ENCODE measurements at regions not wholly inside any gene's neighbourhood (a gene's known extent, or its start where the extent isn't known, plus 50 kb on each side); places are given as distances from the start of the nearest gene placed in this dataset.

- TF ChIP-seq TAF1 (IDR thresholded peaks at IDR 0.05; ENCODE audit: borderline replicate concordance, low read depth, low read length) (no peak), SIN3A (IDR thresholded peaks at IDR 0.05; ENCODE audit: low read depth, low read length) (no peak), E2F4 (IDR thresholded peaks at IDR 0.05; ENCODE audit: low read depth, low read length) (no peak), CTCF (IDR thresholded peaks at IDR 0.05 in 2 of 3, conservative IDR thresholded peaks at IDR 0.05 in 1 of 3; ENCODE audit: control insufficient read depth in 2 of 3, extremely low read depth in 1 of 3, insufficient read depth in 1 of 3, low read depth in 3 of 3, low read length in 3 of 3) (no peak), FOXM1 (IDR thresholded peaks at IDR 0.05; ENCODE audit: low read depth, low read length) (no peak), ZBTB33 (IDR thresholded peaks at IDR 0.05) (no peak), EGR1 (IDR thresholded peaks at IDR 0.05; ENCODE audit: borderline replicate concordance in 1 of 2, low read depth in 2 of 2, low read length in 2 of 2) (no peak), RAD21 (IDR thresholded peaks at IDR 0.05; ENCODE audit: insufficient read depth, low read depth, low read length) (no peak), SREBF2 (IDR thresholded peaks at IDR 0.05; ENCODE audit: low read length) (no peak)
These were observed 1004.9 kb upstream of the ADGRL3 start for GRCh38 chr4:60195256-60195655.

All from GM12878 (cell line).